PFSK-1 (cell line): ENCODE measurements at regions not wholly inside any gene's neighbourhood (a gene's known extent, or its start where the extent isn't known, plus 50 kb on each side); places are given as distances from the start of the nearest gene placed in this dataset.

ENCODE experiments used
- POLR2AphosphoS5 ChIP-seq: IDR thresholded peaks from 2 replicates; pipeline ENCODE4 v1.6.1; 2012; ENCODE audit warnings: low read depth, mild to moderate bottlenecking, control low read depth, low read length, moderate library complexity
- SIN3A ChIP-seq: IDR thresholded peaks from 2 replicates; pipeline ENCODE4 v1.6.1; 2012; ENCODE audit warnings: mild to moderate bottlenecking, low read length, moderate library complexity, borderline replicate concordance; ENCODE audit not compliant: insufficient read depth
- TAF1 ChIP-seq: IDR thresholded peaks from 2 replicates; pipeline ENCODE4 v1.6.1; 2012; ENCODE audit warnings: low read length, control low read depth, borderline replicate concordance; ENCODE audit not compliant: insufficient read depth

DNA sequence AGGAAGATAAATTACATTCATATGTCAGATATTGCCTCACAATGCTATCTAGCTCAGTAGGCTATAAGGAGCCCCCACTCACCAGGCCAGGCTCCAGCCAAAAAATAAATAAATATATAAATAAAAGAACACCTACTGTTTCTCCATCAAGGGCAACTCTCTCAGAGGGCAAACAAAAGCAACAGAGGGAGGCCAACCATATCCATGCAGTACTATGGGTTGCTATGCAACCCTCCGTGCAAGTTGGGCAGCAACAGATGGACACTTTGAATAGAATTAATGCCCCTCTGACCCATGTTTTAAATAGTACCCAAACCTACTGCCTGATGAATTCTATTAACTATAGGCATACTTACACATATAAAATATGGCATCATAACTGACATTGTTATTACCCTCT lies 279.8 kb upstream of the EDNRB start:
- TF ChIP-seq POLR2AphosphoS5 (no peak), TAF1 (no peak), SIN3A (no peak)
